Omental fat pad (tissue), 3 donors: ENCODE measurements at regions not wholly inside any gene's neighbourhood (a gene's known extent, or its start where the extent isn't known, plus 50 kb on each side); places are given as distances from the start of the nearest gene placed in this dataset.
"Not testable (repeated sequence)": the region's sequence is repeated elsewhere in the genome, so short reads cannot be mapped to it uniquely, and the experiment has no call there.

ENCODE experiments used
- ATAC-seq: fragments of 150-250 bp; one replicate; pipeline ENCODE4 v1.9.1; 2016; ENCODE audit warnings: mild to moderate bottlenecking, moderate library complexity; ENCODE audit not compliant: low FRiP score
- DNase-seq: peaks from one replicate; pipeline ENCODE4 v3.0.0-alpha.2; 2019; ENCODE audit warnings: low spot score
- TF ChIP-seq, protein P1 (sequence below), 3 donors: fragments of 450-650 bp; IDR thresholded peaks; one replicate each; pipeline ENCODE4 v1.5.1; 2016 to 2017; ENCODE audit warnings: antibody characterized with exemption in 3 of 3, mild to moderate bottlenecking in 3 of 3, moderate library complexity in 2 of 3

DNA sequence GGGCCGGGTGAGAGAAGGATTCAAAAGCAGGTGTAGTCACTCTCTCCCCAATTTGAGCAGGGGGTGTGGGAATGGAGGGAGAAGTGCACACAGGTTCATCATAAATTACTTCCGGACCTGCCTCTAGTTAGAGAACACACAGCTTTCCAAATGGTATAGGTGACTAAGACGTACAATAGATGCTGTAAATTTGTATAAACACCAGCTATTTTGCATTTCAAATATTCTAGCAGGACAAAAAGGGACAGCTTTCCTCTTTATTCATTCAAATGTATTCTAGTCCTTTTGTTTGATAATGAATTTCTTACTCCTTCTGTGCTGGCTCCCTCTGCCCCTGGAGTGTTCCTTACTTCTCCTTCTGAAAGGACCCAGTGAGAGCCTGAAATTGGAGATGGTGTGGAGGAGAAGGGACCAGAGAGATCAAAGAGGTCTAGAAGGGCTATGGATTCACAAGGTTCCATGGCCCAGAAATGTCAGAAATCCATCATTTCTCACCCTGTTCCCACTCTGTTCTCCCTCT, 53.2 kb upstream of the SH3BP4 start:
- TF ChIP-seq, protein P1, sequence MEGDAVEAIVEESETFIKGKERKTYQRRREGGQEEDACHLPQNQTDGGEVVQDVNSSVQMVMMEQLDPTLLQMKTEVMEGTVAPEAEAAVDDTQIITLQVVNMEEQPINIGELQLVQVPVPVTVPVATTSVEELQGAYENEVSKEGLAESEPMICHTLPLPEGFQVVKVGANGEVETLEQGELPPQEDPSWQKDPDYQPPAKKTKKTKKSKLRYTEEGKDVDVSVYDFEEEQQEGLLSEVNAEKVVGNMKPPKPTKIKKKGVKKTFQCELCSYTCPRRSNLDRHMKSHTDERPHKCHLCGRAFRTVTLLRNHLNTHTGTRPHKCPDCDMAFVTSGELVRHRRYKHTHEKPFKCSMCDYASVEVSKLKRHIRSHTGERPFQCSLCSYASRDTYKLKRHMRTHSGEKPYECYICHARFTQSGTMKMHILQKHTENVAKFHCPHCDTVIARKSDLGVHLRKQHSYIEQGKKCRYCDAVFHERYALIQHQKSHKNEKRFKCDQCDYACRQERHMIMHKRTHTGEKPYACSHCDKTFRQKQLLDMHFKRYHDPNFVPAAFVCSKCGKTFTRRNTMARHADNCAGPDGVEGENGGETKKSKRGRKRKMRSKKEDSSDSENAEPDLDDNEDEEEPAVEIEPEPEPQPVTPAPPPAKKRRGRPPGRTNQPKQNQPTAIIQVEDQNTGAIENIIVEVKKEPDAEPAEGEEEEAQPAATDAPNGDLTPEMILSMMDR (IDR thresholded peaks at IDR 0.05) = no peak
- no peak for ATAC-seq
- DNase-seq = no peak

DNA sequence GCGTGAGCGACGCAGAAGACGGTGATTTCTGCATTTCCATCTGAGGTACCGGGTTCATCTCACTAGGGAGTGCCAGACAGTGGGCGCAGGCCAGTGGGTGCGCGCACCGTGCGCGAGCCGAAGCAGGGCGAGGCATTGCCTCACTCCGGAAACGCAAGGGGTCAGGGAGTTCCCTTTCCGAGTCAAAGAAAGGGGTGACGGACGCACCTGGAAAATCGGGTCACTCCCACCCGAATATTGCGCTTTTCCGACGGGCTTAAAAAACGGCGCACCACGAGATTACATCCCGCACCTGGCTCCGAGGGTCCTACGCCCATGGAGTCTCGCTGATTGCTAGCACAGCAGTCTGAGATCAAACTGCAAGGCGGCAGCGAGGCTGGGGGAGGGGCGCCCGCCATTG, 63.4 kb upstream of the SH3BP4 start:
- ATAC-seq, DNase-seq: not testable (repeated sequence)

DNA sequence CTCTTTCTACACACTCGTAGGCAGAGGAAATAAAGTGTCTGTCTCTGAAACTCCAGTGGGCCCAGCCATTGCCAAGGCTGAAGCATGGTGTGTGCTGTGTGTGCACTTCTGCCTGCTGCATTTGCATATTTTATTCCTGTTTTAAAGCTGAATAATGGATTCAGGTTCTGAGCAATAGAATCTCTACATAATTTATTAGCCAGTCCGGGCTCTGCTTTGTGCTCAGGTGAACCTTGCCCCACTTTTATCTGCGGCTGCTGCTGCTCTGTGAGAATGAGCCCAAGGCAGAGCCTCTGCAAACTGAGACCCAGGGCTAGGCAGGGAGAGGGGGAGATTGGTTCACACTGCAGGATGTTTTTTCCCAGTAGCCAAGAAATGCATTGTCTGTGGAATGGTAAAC, 64.6 kb upstream of the SH3BP4 start:
- DNase-seq (no peak), ATAC-seq (no peak)
- TF ChIP-seq, protein P1 (IDR thresholded peaks at IDR 0.05) = no peak

DNA sequence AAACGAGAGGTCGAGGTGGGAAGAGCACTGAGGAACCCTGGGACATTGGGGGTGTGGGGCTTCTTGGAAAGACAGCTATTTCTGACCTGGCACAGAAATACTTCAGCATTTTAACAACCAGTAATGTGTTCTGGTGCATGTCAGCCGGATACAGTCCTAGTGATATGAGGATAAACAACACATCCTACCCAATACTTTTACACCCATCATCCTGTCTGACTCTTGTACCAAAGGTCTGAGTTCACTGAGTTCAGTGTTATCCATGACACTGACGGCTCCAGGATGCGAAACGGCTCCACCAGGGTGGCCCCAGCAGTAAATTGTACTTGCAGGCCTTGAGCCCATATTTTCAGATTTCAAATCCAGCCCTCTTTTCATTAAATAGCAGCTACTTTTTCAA, 65.9 kb upstream of the SH3BP4 start:
- DNase-seq (no peak), ATAC-seq (no peak)
- TF ChIP-seq, protein P1 (IDR thresholded peaks at IDR 0.05) = no peak

DNA sequence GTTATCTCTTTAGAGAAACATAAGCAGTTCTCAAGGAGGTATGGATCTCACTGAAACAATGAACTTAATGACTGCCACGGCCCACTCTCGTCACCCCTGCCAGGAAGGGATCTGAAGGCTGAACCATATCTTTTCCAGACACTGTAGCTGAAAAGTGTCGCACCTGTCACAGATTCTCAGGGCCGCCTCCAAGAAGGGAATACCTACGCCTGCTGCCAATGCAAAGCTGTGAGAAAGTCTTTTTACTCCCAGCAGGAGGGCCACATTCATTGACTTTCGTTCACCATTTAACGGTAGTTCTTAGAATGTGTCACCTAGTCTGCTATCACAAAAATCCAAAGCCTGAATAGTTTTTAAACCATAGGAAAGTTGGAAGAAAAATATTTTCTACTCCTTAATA, 66.7 kb upstream of the SH3BP4 start:
- TF ChIP-seq, protein P1 (IDR thresholded peaks at IDR 0.05) = no peak
- DNase-seq = no peak
- no peak for ATAC-seq

DNA sequence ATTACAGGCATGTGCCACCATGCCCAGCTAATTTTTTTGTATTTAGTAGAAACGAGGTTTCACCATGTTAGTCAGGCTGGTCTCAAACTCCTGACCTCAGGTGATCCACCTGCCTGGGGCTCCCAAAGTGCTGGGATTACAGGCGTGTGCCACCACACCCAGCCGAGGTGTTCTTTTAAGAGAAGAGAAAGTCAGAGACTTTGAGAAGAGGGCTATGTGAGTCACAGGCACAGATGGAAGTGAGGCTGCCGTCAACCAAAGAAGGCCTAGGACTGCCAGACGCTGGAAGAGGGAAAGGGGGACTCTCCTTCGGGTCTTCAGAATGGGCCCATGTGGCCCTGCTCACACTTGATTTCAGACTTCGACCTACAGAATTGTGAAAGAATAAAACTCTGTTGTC, 67.2 kb upstream of the SH3BP4 start:
- TF ChIP-seq, protein P1 (IDR thresholded peaks at IDR 0.05) = no peak
- DNase-seq (no peak), ATAC-seq (no peak)

DNA sequence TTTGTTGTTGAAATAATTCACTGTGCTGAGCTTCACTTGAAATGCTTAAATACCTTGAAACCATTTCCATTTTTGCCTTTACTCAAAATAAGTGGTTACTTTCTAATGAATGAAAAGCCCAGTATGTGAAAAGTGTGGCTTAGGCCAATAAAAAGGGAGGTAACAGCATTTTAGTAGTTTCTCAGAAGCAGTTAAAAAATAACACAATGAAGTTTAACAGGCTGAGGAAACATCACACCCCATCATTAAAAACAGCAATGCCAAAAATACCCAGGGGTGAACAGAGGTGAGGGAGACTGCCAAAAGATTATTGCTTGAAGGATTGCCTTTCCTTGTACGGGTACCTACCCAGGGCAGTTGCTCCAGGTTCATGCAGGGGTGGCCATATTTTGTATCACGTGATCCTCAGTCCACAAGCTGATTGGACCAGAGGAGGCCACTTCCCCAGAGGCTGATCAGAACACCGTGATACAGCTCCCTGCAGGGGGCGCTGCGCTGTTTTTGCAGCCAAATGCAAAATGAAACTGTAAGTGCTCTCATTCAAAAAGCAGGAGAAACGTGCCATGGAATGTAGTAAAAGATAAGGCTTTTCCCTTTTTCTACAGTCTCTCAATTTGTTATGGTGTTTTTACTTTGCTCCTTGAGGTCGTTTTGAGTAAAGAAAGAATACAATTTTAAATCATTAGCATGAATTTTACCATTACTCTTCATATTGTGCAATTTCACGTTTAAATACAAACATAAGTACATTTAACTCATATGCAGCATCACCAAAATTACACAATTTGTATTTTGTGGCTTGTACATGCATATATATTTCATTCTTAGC, 70.2 kb upstream of the SH3BP4 start:
- TF ChIP-seq, protein P1 (IDR thresholded peaks at IDR 0.05) = peak in 1 of 3 donors; percentile 68
- ATAC-seq = peak; percentile 86
- DNase-seq = peak; percentile 66
